ENCODE measurements at regions not wholly inside any gene's neighbourhood (a gene's known extent, or its start where the extent isn't known, plus 50 kb on each side); places are given as distances from the start of the nearest gene placed in this dataset.

DNA sequence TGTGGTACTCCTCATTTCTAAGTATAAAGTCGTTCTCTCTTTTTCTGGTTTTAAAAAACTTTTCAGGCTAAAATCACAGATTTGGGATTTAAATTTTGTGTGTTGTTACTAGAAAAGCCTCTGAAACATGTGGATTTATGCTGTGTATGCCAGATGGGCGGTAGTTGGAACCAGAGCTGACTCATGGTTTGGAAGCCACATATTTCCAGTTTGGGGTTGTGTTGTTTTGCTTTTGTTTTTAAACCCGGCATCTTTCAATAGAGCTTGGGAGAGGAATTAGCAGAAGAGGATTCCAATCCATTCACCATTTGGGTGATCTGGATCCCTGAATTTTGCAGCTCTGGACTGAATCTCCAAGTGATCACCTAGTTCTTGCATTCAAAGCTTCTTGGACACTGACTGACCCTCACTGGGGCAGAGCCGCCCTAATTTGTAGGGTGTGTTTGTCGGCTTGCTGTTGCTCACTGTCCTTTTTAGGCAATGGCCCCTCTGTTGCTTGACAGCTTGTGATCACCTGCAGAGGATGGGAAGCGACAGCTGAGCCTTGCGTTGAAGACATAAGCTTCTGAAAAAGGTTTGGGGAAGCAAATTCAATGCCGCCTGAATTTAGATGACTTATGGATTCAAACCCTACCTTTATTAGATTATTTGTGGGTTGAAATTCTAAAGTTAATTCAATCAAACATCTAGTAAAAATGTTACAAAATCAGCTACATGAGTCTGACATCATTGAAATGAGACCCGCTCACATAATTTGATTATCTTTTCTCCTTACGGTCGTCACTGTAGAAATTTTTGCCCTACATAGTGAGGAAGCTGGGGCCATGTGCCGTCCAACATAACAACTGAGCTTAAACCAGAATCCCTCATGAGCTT lies 79.9 kb upstream of the CD83 start:
- H3K4me3 Mint-ChIP-seq (ENCODE audit: low read depth, unreplicated experiment), result no peak overlapping the region
- BruUV-seq (replicated peaks), result no TSS peak

DNA sequence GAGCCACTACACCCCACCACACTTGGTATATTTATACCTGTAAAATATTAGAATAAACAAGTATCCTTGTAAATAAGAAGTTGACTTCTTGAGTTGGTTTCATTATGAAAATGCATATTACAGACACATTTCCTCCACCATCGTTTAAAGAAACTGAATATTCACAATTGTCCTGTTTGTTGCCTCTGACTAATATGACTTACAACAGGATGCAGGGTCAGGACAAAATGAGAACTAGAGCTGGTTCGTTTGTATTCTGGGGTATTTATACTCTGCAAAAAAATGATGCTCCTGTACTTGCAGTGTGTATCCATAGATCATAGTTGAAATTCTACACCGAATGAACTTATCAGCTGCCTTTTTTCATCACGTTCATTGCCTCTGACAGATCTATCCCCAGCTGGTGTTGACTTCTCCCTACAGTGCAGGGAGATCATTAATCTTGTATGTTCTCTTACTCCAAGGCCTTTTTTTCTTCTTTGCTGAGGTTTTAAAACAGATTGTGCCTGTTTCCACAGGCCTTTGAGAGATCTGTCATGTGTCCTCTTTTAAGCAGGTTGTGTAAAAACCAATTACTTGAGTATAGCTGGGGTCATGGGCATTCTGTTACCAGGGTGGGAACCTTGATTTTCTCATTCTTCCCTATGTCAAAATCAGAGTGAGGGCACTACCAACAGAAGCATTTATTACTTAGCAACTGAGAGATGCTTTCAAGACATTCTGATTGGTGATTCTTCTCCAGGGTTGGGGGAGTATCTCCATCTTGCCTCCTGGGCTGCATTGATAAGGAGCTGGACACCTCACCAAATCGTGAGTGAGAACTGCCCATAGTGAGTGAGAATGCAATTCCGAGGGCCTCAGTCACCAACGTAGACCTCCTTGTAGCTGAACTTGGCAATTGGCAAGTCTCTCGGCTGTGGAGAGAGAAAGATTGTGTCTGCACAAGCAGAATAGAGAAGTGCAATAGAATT lies 78.8 kb upstream of the CD83 start:
- H3K36me3 Mint-ChIP-seq (ENCODE audit: insufficient read depth, unreplicated experiment), result no peaks in the 10 kb centered on the region
- no peak overlapping the region for H3K27ac Mint-ChIP-seq (ENCODE audit: unreplicated experiment)
- H3K27me3 Mint-ChIP-seq (ENCODE audit: unreplicated experiment), result no peaks in the 10 kb centered on the region
- no peak for DNase-seq
- intact Hi-C loops (cut with micrococcal nuclease; ENCODE audit: unreplicated experiment), result no loop called here
- no peaks in the 10 kb centered on the region for H3K4me1 Mint-ChIP-seq (ENCODE audit: low read depth, unreplicated experiment)
- BruUV-seq (replicated peaks), result no TSS peak
- CTCF ChIA-PET, result interaction anchor here (0.7 kb wide), 1 partner anchor 9 kb away, joined by 3 read pairs; no protein-coding TSS in a partner anchor
- no peak overlapping the region for H3K4me3 Mint-ChIP-seq (ENCODE audit: low read depth, unreplicated experiment)
- TF ChIP-seq, protein P1, sequence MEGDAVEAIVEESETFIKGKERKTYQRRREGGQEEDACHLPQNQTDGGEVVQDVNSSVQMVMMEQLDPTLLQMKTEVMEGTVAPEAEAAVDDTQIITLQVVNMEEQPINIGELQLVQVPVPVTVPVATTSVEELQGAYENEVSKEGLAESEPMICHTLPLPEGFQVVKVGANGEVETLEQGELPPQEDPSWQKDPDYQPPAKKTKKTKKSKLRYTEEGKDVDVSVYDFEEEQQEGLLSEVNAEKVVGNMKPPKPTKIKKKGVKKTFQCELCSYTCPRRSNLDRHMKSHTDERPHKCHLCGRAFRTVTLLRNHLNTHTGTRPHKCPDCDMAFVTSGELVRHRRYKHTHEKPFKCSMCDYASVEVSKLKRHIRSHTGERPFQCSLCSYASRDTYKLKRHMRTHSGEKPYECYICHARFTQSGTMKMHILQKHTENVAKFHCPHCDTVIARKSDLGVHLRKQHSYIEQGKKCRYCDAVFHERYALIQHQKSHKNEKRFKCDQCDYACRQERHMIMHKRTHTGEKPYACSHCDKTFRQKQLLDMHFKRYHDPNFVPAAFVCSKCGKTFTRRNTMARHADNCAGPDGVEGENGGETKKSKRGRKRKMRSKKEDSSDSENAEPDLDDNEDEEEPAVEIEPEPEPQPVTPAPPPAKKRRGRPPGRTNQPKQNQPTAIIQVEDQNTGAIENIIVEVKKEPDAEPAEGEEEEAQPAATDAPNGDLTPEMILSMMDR (IDR thresholded peaks at IDR 0.05; ENCODE audit: unreplicated experiment), result no peak
- H3K9me3 Mint-ChIP-seq (ENCODE audit: low read depth, unreplicated experiment), result no peaks in the 10 kb centered on the region

More for the DNA sequence above, 79.9 kb upstream of the CD83 start:
- Mint-ChIP-seq H3K36me3 (ENCODE audit: insufficient read depth, unreplicated experiment) (no peaks in the 10 kb centered on the region), H3K27me3 (ENCODE audit: unreplicated experiment) (no peaks in the 10 kb centered on the region), H3K9me3 (ENCODE audit: low read depth, unreplicated experiment) (no peaks in the 10 kb centered on the region), H3K27ac (ENCODE audit: unreplicated experiment) (no peak overlapping the region), H3K4me1 (ENCODE audit: low read depth, unreplicated experiment) (no peaks in the 10 kb centered on the region)
- intact Hi-C loops (cut with micrococcal nuclease; ENCODE audit: unreplicated experiment), result no loop called here
- CTCF ChIA-PET, result interaction anchor here (0.6 to 0.7 kb wide), 2 partner anchors 8 to 14 kb away, joined by 3 read pairs; no protein-coding TSS in a partner anchor
- TF ChIP-seq, protein P1 (IDR thresholded peaks at IDR 0.05; ENCODE audit: unreplicated experiment), result no peak
- no peak for DNase-seq

DNA sequence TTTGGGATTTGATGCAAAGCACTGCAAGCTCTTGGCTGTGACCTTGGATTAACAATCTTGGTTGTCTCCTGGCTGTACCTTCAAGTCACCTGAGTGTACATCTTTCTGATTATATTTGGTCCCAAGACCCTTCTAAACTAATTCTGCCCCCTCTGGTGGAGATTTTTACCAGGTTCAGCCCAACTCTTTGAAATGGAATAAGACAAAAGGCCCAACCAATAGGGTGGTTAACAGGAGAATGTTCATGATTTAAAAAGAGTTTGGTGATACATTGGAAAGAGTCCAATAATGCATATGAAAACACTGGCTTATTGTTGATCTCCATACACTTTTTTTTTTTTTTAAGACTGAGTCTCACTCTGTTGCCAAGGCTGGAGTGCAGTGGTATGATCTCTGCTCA lies 77.5 kb upstream of the CD83 start:
- intact Hi-C loops (cut with micrococcal nuclease; ENCODE audit: unreplicated experiment), result no loop called here
- TF ChIP-seq, protein P1 (IDR thresholded peaks at IDR 0.05; ENCODE audit: unreplicated experiment), result no peak
- Mint-ChIP-seq H3K9me3 (ENCODE audit: low read depth, unreplicated experiment) (no peaks in the 10 kb centered on the region), H3K4me1 (ENCODE audit: low read depth, unreplicated experiment) (no peaks in the 10 kb centered on the region), H3K36me3 (ENCODE audit: insufficient read depth, unreplicated experiment) (no peaks in the 10 kb centered on the region), H3K4me3 (ENCODE audit: low read depth, unreplicated experiment) (no peak overlapping the region), H3K27me3 (ENCODE audit: unreplicated experiment) (no peaks in the 10 kb centered on the region), H3K27ac (ENCODE audit: unreplicated experiment) (no peak overlapping the region)
- no TSS peak for BruUV-seq (replicated peaks)
- DNase-seq, result no peak
- CTCF ChIA-PET, result interaction anchor here (0.6 kb wide), 1 partner anchor 37 kb away, joined by 5 read pairs; no protein-coding TSS in a partner anchor

DNA sequence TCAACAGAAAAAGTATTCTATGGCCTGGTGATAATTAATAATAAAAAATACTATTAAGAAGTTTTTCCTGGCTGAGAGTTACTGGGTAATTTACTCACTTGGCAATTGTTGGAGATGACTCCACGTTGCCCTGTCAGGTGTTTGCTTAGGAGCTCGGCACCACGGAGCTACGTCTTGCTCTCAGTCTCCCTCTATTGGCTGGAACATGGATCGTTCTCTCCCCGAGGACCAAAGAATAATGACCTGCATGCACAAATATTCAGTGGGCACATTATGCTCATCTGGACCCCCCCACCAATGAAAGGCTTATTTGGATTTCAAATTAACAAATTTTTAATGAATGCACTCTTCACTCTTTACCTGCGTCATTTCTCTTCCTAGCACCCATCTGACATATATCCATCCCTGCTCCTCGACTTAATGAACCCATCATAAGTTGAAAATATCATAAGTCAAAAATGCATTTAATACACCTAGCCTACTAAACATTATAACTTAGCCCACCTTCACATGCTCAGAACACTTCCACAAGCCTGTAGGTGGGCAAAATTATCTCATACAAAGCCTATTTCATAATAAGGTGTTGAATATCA lies 71.0 kb upstream of the CD83 start:
- no peaks in the 10 kb centered on the region for H3K36me3 Mint-ChIP-seq (ENCODE audit: insufficient read depth, unreplicated experiment)
- H3K4me3 Mint-ChIP-seq (ENCODE audit: low read depth, unreplicated experiment), result no peak overlapping the region
- peak; percentile 39 for DNase-seq
- no peaks in the 10 kb centered on the region for H3K9me3 Mint-ChIP-seq (ENCODE audit: low read depth, unreplicated experiment)
- H3K27ac Mint-ChIP-seq (ENCODE audit: unreplicated experiment), result no peak overlapping the region
- TF ChIP-seq, protein P1 (IDR thresholded peaks at IDR 0.05; ENCODE audit: unreplicated experiment), result no peak
- BruUV-seq (replicated peaks), result no TSS peak
- no peaks in the 10 kb centered on the region for H3K4me1 Mint-ChIP-seq (ENCODE audit: low read depth, unreplicated experiment)
- peaks cover 30% of the 10 kb centered on the region for H3K27me3 Mint-ChIP-seq (ENCODE audit: unreplicated experiment)
- CTCF ChIA-PET, result interaction anchor here (0.9 to 1.3 kb wide), 8 partner anchors 9 to 138 kb away, joined by 3 to 20 read pairs (median 4); partner anchors contain the start of gene RNF182
- intact Hi-C loops (cut with micrococcal nuclease; ENCODE audit: unreplicated experiment), result loop anchor here (5.0 kb wide), 1 partner anchor 139 kb away; no protein-coding TSS in a partner anchor

Data from Calu3 (cell line).